Panc1 (cell line): ENCODE measurements at regions not wholly inside any gene's neighbourhood (a gene's known extent, or its start where the extent isn't known, plus 50 kb on each side); places are given as distances from the start of the nearest gene placed in this dataset.

Experiments used
- ATAC-seq: fragments of 200-7000 bp; cut with Tn5 transposase; 2 replicates; pipeline ENCODE4 v1.9.1; 2020; ENCODE audit warnings: mild to moderate bottlenecking, moderate library complexity
- BruUV-seq: library from RNA; stranded (reverse); fragments of 400-500 nt; replicated peaks from 2 replicates; lab custom pipeline; 2021; lab: Mats Ljungman, UMichigan
- CTCF ChIA-PET: fragments of 300-600 bp; sonication (Branson Sonifier 250); formaldehyde crosslinking; loops from one replicate; lab custom pipeline; 2022; ENCODE audit warnings: antibody characterized with exemption; lab: Charles Lee
- POLR2A ChIA-PET: fragments of 300-600 bp; sonication (Branson Sonifier 250); formaldehyde crosslinking; loops from one replicate; lab custom pipeline; 2022; ENCODE audit warnings: antibody characterized with exemption; lab: Charles Lee
- DNase-seq: peaks from one replicate; pipeline ENCODE4 v3.0.0-alpha.2; 2010; ENCODE audit warnings: low read depth, low spot score
- H3K27ac ChIP-seq: 2 replicates; pipeline ENCODE4 v1.5.1; 2011; ENCODE audit warnings: mild to moderate bottlenecking, low read length, inconsistent platforms
- H3K27me3 ChIP-seq: fragments of 200-500 bp; sonication (Bioruptor generic); 2 replicates; pipeline ENCODE4 v1.6.0; 2014; ENCODE audit warnings: low read length, inconsistent platforms; ENCODE audit not compliant: control insufficient read depth, insufficient read depth
- H3K36me3 ChIP-seq: fragments of 200-500 bp; sonication (Bioruptor generic); 2 replicates; pipeline ENCODE4 v1.5.1; 2014; ENCODE audit warnings: inconsistent platforms, mild to moderate bottlenecking, low read length, moderate library complexity; ENCODE audit not compliant: control insufficient read depth, insufficient read depth
- H3K4me1 ChIP-seq: 2 replicates; pipeline ENCODE4 v1.5.1; 2011; ENCODE audit warnings: inconsistent platforms, mild to moderate bottlenecking, low read length, moderate library complexity; ENCODE audit not compliant: control insufficient read depth, insufficient read depth
- H3K4me3 ChIP-seq, 2 experiments: 2 replicates each; pipeline ENCODE4 v1.5.1; 2011 to 2012; ENCODE audit warnings: low read depth in 2 of 2, low read length in 2 of 2, mild to moderate bottlenecking in 2 of 2, inconsistent platforms in 1 of 2, moderate library complexity in 1 of 2
- H3K9me3 ChIP-seq: fragments of 200-500 bp; sonication (Bioruptor generic); 2 replicates; pipeline ENCODE4 v1.5.1; 2014; ENCODE audit warnings: low read depth, mild to moderate bottlenecking, inconsistent platforms, low read length, moderate library complexity; ENCODE audit not compliant: control insufficient read depth, insufficient read depth
- CTCF ChIP-seq: fragments of 450-650 bp; IDR thresholded peaks from 2 replicates; pipeline ENCODE4 v1.5.1; 2017; ENCODE audit warnings: mild to moderate bottlenecking
- POLR2AphosphoS5 ChIP-seq: IDR thresholded peaks from 2 replicates; pipeline ENCODE4 v1.6.1; 2012; ENCODE audit warnings: mild to moderate bottlenecking, low read depth, low read length, moderate library complexity
- SIN3A ChIP-seq: IDR thresholded peaks from 2 replicates; pipeline ENCODE4 v1.6.1; 2012; ENCODE audit warnings: low read depth, mild to moderate bottlenecking, low read length, moderate library complexity, borderline replicate concordance; ENCODE audit not compliant: insufficient read depth
- TCF7L2 ChIP-seq: IDR thresholded peaks from 2 replicates; pipeline ENCODE4 v1.6.1; 2011; ENCODE audit warnings: mild to moderate bottlenecking, low read depth, low read length, inconsistent platforms
- in situ Hi-C: cut with HindIII; loops from 2 replicates; pipeline ENCODE4 v1.10.0; 2016; ENCODE audit warnings: low sequenced_read_pairs, low pct_unique_long_range_greater_than_20kb
- intact Hi-C: fragments of 100-400 bp; cut with micrococcal nuclease; formaldehyde crosslinking; loops from one replicate; pipeline ENCODE4 v1.10.0; 2022; ENCODE audit not compliant: unreplicated experiment
- TF ChIP-seq, protein P1 (sequence below), 2 experiments: IDR thresholded peaks; 2 replicates each; pipeline ENCODE4 v1.6.1; 2011 to 2012; ENCODE audit warnings: low read depth in 2 of 2, control low read depth in 1 of 2, low read length in 1 of 2, mild to moderate bottlenecking in 1 of 2, moderate library complexity in 1 of 2; ENCODE audit not compliant: insufficient read depth in 1 of 2

GRCh38 chr9:23382418-23382817 is 443.6 kb downstream of the ELAVL2 start:
- Histone ChIP-seq H3K9me3 (no peaks in the 10 kb centered on the region), H3K4me3 (no peak overlapping the region), H3K4me1 (no peaks in the 10 kb centered on the region), H3K27me3 (no peaks in the 10 kb centered on the region), H3K36me3 (no peaks in the 10 kb centered on the region), H3K27ac (no peak overlapping the region)
- no TSS peak for BruUV-seq
- TF ChIP-seq, protein P1, sequence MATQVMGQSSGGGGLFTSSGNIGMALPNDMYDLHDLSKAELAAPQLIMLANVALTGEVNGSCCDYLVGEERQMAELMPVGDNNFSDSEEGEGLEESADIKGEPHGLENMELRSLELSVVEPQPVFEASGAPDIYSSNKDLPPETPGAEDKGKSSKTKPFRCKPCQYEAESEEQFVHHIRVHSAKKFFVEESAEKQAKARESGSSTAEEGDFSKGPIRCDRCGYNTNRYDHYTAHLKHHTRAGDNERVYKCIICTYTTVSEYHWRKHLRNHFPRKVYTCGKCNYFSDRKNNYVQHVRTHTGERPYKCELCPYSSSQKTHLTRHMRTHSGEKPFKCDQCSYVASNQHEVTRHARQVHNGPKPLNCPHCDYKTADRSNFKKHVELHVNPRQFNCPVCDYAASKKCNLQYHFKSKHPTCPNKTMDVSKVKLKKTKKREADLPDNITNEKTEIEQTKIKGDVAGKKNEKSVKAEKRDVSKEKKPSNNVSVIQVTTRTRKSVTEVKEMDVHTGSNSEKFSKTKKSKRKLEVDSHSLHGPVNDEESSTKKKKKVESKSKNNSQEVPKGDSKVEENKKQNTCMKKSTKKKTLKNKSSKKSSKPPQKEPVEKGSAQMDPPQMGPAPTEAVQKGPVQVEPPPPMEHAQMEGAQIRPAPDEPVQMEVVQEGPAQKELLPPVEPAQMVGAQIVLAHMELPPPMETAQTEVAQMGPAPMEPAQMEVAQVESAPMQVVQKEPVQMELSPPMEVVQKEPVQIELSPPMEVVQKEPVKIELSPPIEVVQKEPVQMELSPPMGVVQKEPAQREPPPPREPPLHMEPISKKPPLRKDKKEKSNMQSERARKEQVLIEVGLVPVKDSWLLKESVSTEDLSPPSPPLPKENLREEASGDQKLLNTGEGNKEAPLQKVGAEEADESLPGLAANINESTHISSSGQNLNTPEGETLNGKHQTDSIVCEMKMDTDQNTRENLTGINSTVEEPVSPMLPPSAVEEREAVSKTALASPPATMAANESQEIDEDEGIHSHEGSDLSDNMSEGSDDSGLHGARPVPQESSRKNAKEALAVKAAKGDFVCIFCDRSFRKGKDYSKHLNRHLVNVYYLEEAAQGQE (IDR thresholded peaks at IDR 0.05; ENCODE audit: insufficient read depth in 1 of 2, low read depth in 2 of 2, low read length in 1 of 2): no peak
- TF ChIP-seq SIN3A (no peak), POLR2AphosphoS5 (no peak), TCF7L2 (no peak), CTCF (no peak)
- in situ Hi-C loops (no loop called here), intact Hi-C loops (no loop called here)
- DNase-seq (no peak), ATAC-seq (no peak)
- POLR2A ChIA-PET: no interaction called here
- CTCF ChIA-PET: no interaction called here

GRCh38 chr9:23394189-23394588 is 431.9 kb downstream of the ELAVL2 start:
- in situ Hi-C loops (no loop called here), intact Hi-C loops (no loop called here)
- TF ChIP-seq SIN3A: no peak
- TF ChIP-seq CTCF: no peak
- TF ChIP-seq, protein P1 (IDR thresholded peaks at IDR 0.05; ENCODE audit: insufficient read depth in 1 of 2, low read depth in 2 of 2, low read length in 1 of 2): no peak
- TF ChIP-seq POLR2AphosphoS5: no peak
- no peak for TF ChIP-seq TCF7L2
- ChIA-PET POLR2A (no interaction called here), CTCF (no interaction called here)
- ATAC-seq (no peak), DNase-seq (no peak)
- Histone ChIP-seq H3K36me3 (no peaks in the 10 kb centered on the region), H3K27ac (no peak overlapping the region), H3K4me3 (no peak overlapping the region), H3K9me3 (no peaks in the 10 kb centered on the region), H3K27me3 (no peaks in the 10 kb centered on the region), H3K4me1 (no peaks in the 10 kb centered on the region)
- BruUV-seq: no TSS peak
